Natural killer cell treated with Interleukin-12 subunit alpha and Interleukin-12 subunit beta and Interleukin-15 and Interleukin-18, amount 100 ng/mL, for 72 hours (primary cell): ENCODE measurements at regions not wholly inside any gene's neighbourhood (a gene's known extent, or its start where the extent isn't known, plus 50 kb on each side); places are given as distances from the start of the nearest gene placed in this dataset.
"Not testable (repeated sequence)": the region's sequence is repeated elsewhere in the genome, so short reads cannot be mapped to it uniquely, and the experiment has no call there.

ENCODE experiments used
- ATAC-seq, 2 donors: fragments of 150-1000 bp; cut with Tn5 transposase in 1 of 2; sonication (Bioruptor Pico), chemical (Tn5 transposase) in 1 of 2; 2 replicates each; pipeline ENCODE4 v1.10.0; 2021
- DNase-seq: peaks from one replicate; pipeline ENCODE4 v3.0.0; 2022; ENCODE audit warnings: low spot score
- H3K27ac Mint-ChIP-seq, 2 donors: 1 replicate in 1 of 2; 2 replicates in 1 of 2; pipeline ENCODE4 v1.8.0; 2022; ENCODE audit warnings: mixed read lengths in 2 of 2, mild to moderate bottlenecking in 1 of 2, moderate library complexity in 1 of 2
- H3K27me3 Mint-ChIP-seq, 2 donors: 1 replicate in 1 of 2; 2 replicates in 1 of 2; pipeline ENCODE4 v1.8.0; 2022; ENCODE audit warnings: mixed read lengths in 2 of 2
- H3K36me3 Mint-ChIP-seq: one replicate; pipeline ENCODE4 v1.8.0; 2022; ENCODE audit warnings: mixed read lengths
- H3K4me1 Mint-ChIP-seq, 2 donors: 1 replicate in 1 of 2; 2 replicates in 1 of 2; pipeline ENCODE4 v1.8.0; 2022; ENCODE audit warnings: low read depth in 2 of 2, mixed read lengths in 2 of 2, mild to moderate bottlenecking in 1 of 2
- H3K4me3 Mint-ChIP-seq: one replicate; pipeline ENCODE4 v1.8.0; 2022; ENCODE audit warnings: mixed read lengths
- H3K9me3 Mint-ChIP-seq: 2 replicates; pipeline ENCODE4 v1.8.0; 2022; ENCODE audit warnings: mixed read lengths

DNA sequence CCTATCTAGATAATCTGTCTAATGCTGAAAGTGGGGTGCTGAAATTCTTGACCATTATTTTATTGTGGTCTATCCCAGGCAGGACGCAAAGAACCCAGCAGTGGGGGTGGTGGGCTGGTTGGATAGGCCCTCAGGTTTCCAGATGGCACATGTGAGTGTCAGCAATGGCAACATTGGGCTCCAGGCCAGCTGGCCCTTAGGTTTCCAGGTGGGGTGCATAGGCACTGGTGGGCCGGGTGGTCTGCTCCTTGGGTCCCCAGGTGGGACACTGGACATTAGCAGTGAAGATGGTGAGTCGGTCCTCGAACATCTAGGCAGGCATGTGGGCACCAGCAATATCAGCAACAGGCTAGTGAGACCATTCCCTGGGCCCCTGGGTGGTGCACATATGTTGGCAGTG, 680.3 kb upstream of the ACVR2A start:
- no peaks in the 10 kb centered on the region for H3K4me1 Mint-ChIP-seq
- no peak overlapping the region for H3K4me3 Mint-ChIP-seq
- no peaks in the 10 kb centered on the region for H3K36me3 Mint-ChIP-seq
- no peak overlapping the region for H3K27ac Mint-ChIP-seq
- DNase-seq (no peak), ATAC-seq (no peak)
- peaks cover 6% of the 10 kb centered on the region for H3K9me3 Mint-ChIP-seq
- H3K27me3 Mint-ChIP-seq: peaks cover 0 to 15% of the 10 kb centered on the region in 2 donors

DNA sequence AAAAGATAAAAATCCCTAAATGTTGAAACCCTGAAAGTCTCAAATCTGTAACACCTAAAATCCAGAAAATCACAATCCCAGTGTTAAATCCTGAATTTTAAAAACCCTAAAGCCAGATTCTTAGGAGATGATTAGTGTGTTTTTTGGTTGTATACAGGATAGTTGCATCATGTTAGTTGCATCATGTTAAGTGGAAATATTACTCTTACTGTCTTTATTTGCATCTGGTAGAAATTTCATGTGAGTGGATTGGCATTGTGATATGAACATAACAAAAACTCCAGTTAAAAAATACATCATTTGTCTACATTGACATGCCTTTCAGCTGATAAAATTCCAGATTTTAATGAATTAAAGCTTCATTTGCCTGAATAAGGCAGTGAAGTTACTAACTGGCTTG, 683.1 kb upstream of the ACVR2A start:
- H3K4me3 Mint-ChIP-seq: no peak overlapping the region
- peaks cover 2% of the 10 kb centered on the region for H3K9me3 Mint-ChIP-seq
- no peak for ATAC-seq
- H3K27ac Mint-ChIP-seq: no peak overlapping the region
- peaks cover 0 to 7% of the 10 kb centered on the region in 2 donors for H3K27me3 Mint-ChIP-seq
- no peaks in the 10 kb centered on the region for H3K36me3 Mint-ChIP-seq
- no peaks in the 10 kb centered on the region for H3K4me1 Mint-ChIP-seq
- no peak for DNase-seq

DNA sequence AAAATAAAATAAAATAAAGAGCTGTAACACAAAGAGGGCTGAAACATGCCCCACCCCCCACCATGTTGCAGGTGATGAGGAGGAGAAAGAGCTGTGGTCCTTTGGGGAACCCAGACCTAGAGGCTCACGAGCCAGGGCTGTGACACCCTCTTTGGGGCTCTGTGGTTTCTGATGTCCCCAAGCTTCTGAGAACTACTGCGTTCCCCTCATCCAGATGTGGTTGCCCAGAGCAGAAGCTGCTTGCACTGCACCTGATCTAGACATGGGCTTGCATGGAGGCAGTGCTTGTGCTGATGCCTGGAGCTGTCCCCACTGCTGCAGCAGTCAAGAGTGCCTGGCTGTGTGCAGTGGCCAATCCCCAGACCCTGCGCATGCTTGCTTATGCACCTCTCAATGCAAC, 687.9 kb upstream of the ACVR2A start:
- Mint-ChIP-seq H3K27me3 (peaks cover 0 to 3% of the 10 kb centered on the region in 2 donors), H3K27ac (no peak overlapping the region), H3K4me1 (no peaks in the 10 kb centered on the region)

DNA sequence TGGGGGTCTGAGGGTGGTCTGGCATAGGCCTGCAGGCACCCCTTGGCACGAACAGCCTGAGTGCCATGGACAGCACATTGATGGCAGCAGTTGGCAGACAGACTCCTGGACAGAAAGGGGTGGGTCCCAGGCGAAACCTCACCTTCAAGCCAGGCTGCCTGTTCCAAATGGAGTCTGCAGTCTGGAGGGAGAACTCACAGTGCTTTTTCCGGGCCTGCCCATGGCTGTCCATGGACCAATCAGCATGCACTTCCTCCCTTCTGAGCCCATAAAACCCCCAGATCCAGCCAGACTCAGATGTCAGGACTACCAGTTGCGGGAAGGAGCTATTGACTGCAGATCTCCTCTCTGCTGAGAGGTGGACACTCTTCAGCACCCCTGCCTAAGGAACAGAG, 694.6 kb upstream of the ACVR2A start:
- ATAC-seq: no peak
- H3K4me3 Mint-ChIP-seq: no peak overlapping the region
- no peak for DNase-seq
- H3K4me1 Mint-ChIP-seq: peaks cover 0 to 4% of the 10 kb centered on the region in 2 donors
- peaks cover 0 to 7% of the 10 kb centered on the region in 2 donors for H3K27me3 Mint-ChIP-seq
- no peak overlapping the region for H3K27ac Mint-ChIP-seq
- peaks cover 12% of the 10 kb centered on the region for H3K36me3 Mint-ChIP-seq
- H3K9me3 Mint-ChIP-seq: peaks cover 9% of the 10 kb centered on the region

More for the DNA sequence above, 687.9 kb upstream of the ACVR2A start:
- ATAC-seq: no peak
- H3K9me3 Mint-ChIP-seq: peaks cover 4% of the 10 kb centered on the region
- H3K4me3 Mint-ChIP-seq: no peak overlapping the region
- no peak for DNase-seq
- H3K36me3 Mint-ChIP-seq: peaks cover 8% of the 10 kb centered on the region

DNA sequence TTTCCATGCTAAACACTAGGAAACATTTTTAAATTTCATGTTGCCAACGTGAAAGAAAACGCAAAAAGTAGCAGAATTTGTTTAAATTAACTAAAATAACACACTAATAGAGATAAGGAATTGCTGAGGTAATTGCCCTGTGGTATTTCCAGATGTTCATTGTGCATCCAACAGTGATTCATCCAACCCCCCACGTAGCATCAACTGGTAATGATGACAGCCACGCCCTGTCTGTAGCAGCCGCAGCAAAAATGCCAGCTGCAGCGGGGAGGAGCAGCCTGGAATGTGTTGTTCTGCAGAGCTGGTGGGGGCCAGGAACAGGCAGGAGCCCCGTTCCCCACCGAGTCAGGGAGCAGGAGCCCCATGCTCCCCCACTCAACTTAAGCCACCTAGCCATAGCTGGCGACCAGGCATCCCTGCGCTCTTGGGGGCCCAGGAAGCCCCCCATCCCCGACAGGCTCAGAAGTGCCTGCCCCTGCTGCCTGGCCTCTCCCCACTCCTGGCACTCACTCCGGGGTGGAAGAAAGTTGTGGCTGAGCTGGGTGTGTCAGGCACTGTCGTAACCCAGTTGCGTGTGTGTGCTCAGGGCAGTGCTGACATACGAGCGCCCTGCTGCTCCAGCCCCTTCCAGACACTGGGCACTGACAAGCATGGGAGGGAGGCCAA, 695.1 kb upstream of the ACVR2A start:
- ATAC-seq: no peak

DNA sequence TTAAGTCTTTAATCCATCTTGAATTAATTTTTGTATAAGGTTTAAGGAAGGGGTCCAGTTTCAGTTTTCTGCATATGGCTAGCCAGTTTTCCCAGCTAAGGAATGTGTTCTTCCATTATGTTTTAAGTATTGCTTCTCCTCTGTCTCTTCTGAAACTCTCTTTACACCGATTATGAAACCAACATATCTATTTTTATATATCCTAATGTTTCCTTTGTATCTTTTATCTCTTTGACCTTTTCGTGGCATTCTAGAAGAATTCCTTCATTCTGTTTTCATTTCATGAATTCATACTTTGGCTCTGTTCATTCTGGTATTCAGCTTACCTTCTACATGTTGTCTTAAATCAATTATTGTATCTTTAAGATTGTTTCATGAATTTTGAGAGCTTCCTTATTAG, 697.0 kb upstream of the ACVR2A start:
- ATAC-seq (no peak), DNase-seq (no peak)
- peaks cover 5% of the 10 kb centered on the region for H3K9me3 Mint-ChIP-seq
- peaks cover 0 to 4% of the 10 kb centered on the region in 2 donors for H3K4me1 Mint-ChIP-seq
- H3K27ac Mint-ChIP-seq: no peak overlapping the region
- H3K4me3 Mint-ChIP-seq: no peak overlapping the region
- peaks cover 6% of the 10 kb centered on the region for H3K36me3 Mint-ChIP-seq
- H3K27me3 Mint-ChIP-seq: peaks cover 2 to 7% of the 10 kb centered on the region in 2 donors

More for the DNA sequence above, 695.1 kb upstream of the ACVR2A start:
- peaks cover 12% of the 10 kb centered on the region for H3K36me3 Mint-ChIP-seq
- peaks cover under 1 to 7% of the 10 kb centered on the region in 2 donors for H3K27me3 Mint-ChIP-seq
- H3K9me3 Mint-ChIP-seq: peaks cover 9% of the 10 kb centered on the region
- no peak for DNase-seq
- peaks cover 0 to 4% of the 10 kb centered on the region in 2 donors for H3K4me1 Mint-ChIP-seq
- H3K4me3 Mint-ChIP-seq: no peak overlapping the region
- H3K27ac Mint-ChIP-seq: no peak overlapping the region

DNA sequence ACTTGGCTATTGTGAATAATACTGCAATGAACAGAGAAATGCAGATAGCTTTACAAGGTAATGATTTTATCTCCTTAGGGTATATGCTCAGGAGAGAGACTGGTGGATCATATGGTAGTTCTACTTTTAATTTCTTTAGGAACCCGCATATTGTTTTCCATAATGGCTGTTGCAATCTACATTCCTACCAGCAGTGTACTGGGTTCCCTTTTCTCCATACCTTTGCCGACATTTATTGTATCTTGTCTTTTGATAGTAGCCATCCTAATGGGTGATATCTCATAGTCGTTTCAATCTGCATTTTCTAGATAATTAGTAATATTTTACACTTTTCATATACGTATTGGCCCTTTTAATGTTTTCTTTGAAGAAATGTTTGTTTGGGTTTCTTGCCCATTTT, 702.9 kb upstream of the ACVR2A start:
- Mint-ChIP-seq H3K9me3 (peaks cover 3% of the 10 kb centered on the region), H3K27me3 (peaks cover 7 to 12% of the 10 kb centered on the region in 2 donors), H3K4me1 (no peaks in the 10 kb centered on the region), H3K36me3 (no peaks in the 10 kb centered on the region), H3K27ac (no peak overlapping the region), H3K4me3 (no peak overlapping the region)
- no peak for ATAC-seq
- no peak for DNase-seq

DNA sequence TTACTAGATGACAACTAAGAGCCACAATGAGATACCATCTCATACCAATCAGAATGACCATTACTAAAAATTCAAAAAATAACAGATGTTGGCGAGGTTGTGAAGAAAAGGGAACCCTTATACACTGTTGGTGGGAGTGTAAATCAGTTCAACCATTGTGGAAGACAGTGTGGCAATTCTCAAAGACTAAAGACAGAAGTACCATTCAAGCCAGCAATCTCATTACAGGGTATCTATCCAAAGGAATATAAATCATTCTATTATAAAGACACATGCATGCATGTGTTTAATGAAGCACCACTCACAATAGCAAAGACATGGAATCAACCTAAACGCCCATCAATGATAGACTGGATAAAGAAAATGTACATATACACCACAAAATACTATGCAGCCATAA, 705.1 kb upstream of the ACVR2A start:
- H3K9me3 Mint-ChIP-seq, DNase-seq, H3K36me3 Mint-ChIP-seq, ATAC-seq, H3K27ac Mint-ChIP-seq, H3K4me1 Mint-ChIP-seq, H3K4me3 Mint-ChIP-seq: not testable (repeated sequence)
- peaks cover 7 to 15% of the 10 kb centered on the region in 2 donors for H3K27me3 Mint-ChIP-seq

DNA sequence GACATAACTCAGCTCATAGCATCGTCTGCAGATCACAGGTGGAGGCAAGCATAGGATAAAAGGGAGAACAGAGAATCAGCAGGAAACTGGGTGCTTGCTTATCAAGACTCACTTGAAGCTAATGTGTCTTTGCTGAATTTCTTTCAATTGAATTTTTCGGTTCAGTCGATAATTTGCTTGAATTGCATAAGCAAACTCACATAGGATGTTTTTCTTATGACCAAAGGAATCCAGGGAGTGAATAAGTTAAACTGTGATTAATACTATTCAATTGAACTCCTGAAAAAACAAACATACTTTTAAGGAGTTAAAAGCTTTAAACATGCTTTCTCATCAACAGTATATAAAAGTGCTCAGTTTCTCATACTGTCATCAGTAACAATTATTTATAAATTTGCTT, 707.1 kb upstream of the ACVR2A start:
- peaks cover 9% of the 10 kb centered on the region for H3K9me3 Mint-ChIP-seq
- no peaks in the 10 kb centered on the region for H3K4me1 Mint-ChIP-seq
- no peaks in the 10 kb centered on the region for H3K36me3 Mint-ChIP-seq
- ATAC-seq (no peak), DNase-seq (no peak)
- no peak overlapping the region for H3K27ac Mint-ChIP-seq
- H3K4me3 Mint-ChIP-seq: no peak overlapping the region
- H3K27me3 Mint-ChIP-seq: peaks cover 7 to 16% of the 10 kb centered on the region in 2 donors

DNA sequence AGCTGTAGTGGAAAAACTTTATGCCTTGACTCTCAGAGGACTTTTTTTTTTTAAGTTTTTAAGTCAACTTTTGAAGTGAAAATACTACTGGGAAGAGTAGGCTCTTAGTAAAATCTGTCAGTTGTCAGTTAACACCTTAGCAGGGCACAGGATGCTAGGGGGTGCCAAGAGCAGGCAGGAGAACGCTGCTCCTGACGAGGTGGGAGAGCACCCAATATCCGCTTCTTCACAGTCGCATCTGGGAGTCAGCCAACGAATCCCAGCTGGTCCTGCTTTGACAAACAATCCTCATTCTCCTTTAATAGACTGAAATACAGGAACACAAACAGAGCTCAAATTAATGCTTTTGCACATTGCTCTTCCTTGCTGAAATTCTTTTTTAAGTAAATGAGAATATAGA, 709.5 kb upstream of the ACVR2A start:
- DNase-seq (no peak), ATAC-seq (no peak)
- Mint-ChIP-seq H3K4me3 (no peak overlapping the region), H3K9me3 (peaks cover 9% of the 10 kb centered on the region), H3K27me3 (peaks cover 7 to 16% of the 10 kb centered on the region in 2 donors), H3K36me3 (no peaks in the 10 kb centered on the region), H3K4me1 (no peaks in the 10 kb centered on the region), H3K27ac (no peak overlapping the region)

DNA sequence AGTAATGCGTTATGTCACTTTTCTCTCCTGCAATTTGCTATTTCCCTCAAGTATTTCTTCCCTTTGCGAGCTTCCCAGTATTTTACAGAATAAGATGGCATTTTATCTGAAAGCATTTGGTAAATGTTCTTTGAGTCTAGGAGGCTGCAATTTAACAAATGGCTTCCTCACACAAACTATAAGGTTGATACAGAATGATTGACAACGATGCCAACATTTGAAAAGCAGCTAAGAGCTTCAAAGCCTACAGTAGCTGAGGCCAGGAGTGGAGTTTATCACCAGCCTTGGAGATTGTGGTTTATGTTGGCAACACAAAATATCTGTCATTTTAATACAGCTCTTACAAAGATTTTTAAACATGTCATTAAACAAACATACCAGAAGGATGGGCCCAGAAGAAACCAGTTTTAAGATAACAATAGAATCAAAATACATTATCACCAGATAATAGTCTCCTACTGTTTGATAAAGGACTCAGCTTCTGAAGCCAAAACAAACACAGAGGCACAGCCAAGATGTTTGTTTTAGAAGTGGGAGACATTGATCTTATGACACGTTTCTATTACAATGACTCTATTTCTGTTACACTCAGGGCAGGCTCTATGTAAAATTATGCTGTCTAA, 711.4 kb upstream of the ACVR2A start:
- no peak overlapping the region for H3K27ac Mint-ChIP-seq
- ATAC-seq (no peak), DNase-seq (no peak)
- H3K9me3 Mint-ChIP-seq: peaks cover 7% of the 10 kb centered on the region
- no peaks in the 10 kb centered on the region for H3K36me3 Mint-ChIP-seq
- no peaks in the 10 kb centered on the region for H3K4me1 Mint-ChIP-seq
- peaks cover 6 to 11% of the 10 kb centered on the region in 2 donors for H3K27me3 Mint-ChIP-seq
- H3K4me3 Mint-ChIP-seq: no peak overlapping the region

DNA sequence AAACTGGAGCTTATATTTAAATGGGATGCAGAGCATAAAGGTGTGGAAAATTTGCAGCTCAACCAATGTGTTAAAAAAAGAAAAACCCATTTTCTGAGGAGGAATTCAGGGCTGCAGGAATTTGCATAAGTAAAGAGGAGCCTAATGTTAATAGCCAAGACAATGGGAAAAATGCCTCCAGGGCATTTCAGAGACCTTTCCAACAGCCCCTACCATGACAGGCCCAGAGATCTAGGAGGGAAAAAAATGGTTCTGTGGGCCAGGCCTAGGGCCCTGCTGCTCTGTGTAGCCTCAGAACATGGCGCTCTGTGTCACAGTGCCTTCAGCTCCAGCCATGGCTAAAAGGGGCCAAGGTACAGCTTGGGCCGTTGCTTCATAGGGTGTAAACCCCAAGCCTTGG, 719.7 kb upstream of the ACVR2A start:
- no peaks in the 10 kb centered on the region for H3K4me1 Mint-ChIP-seq

DNA sequence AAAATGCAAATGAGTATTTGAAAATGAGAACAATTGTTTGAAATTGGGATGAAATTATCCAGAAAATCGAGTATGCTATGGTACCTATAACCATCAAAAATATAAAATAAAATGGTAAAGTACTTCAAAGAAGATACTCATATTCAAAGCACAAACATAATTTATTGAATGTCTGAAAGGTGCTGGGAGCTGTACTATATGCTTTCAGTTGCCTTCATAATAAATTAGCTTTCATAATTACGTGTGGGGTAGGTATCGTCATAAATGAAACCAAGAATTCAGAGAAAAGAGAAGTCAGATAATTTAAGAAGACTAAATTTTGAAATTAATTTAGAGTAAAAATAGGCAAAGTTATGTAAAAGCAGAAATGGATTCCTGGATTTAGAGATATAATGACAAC, 721.9 kb upstream of the ACVR2A start:
- Mint-ChIP-seq H3K4me3 (no peak overlapping the region), H3K27ac (no peak overlapping the region), H3K4me1 (no peaks in the 10 kb centered on the region), H3K36me3 (peaks cover 11% of the 10 kb centered on the region), H3K27me3 (peaks cover 2 to 8% of the 10 kb centered on the region in 2 donors), H3K9me3 (peaks cover 6% of the 10 kb centered on the region)
- no peak for DNase-seq
- ATAC-seq: no peak

More for the DNA sequence above, 719.7 kb upstream of the ACVR2A start:
- Mint-ChIP-seq H3K9me3 (peaks cover 6% of the 10 kb centered on the region), H3K36me3 (peaks cover 11% of the 10 kb centered on the region), H3K27ac (no peak overlapping the region), H3K27me3 (peaks cover 5 to 13% of the 10 kb centered on the region in 2 donors), H3K4me3 (no peak overlapping the region)
- DNase-seq (no peak), ATAC-seq (no peak)

DNA sequence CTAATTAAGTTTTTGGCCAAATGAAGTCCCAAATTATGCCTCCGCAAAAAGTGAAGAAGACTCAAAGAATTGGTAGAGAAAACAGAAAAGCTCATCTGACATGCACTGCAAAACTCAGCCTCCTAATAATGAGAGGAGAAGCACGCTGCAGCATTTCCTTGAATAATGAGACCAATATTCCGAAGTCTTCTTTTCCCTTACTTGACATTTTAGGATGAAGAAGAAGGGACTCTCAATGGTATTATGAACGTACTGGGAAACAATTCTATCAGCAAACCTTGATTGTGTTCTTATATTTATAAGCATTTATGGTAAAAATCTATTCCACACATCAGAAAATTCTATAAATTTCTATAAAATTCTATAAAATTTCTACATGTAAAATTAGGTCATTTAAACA, 733.9 kb upstream of the ACVR2A start:
- H3K36me3 Mint-ChIP-seq: no peaks in the 10 kb centered on the region
- H3K27ac Mint-ChIP-seq: no peak overlapping the region
- no peaks in the 10 kb centered on the region for H3K4me1 Mint-ChIP-seq
- H3K9me3 Mint-ChIP-seq: no peaks in the 10 kb centered on the region
- no peak overlapping the region for H3K4me3 Mint-ChIP-seq
- no peak for DNase-seq
- peaks cover 0 to 3% of the 10 kb centered on the region in 2 donors for H3K27me3 Mint-ChIP-seq
- ATAC-seq: no peak
